Islet of Langerhans (tissue), 1 donor: ENCODE measurements at regions not wholly inside any gene's neighbourhood (a gene's known extent, or its start where the extent isn't known, plus 50 kb on each side); places are given as distances from the start of the nearest gene placed in this dataset.
"Not testable (repeated sequence)": the region's sequence is repeated elsewhere in the genome, so short reads cannot be mapped to it uniquely, and the experiment has no call there.

Experiments
- FAIRE-seq: peaks from one replicate; lab custom pipeline; 2011; peaks lifted over from hg19 to GRCh38; lab: Jason Lieb, UNC

DNA sequence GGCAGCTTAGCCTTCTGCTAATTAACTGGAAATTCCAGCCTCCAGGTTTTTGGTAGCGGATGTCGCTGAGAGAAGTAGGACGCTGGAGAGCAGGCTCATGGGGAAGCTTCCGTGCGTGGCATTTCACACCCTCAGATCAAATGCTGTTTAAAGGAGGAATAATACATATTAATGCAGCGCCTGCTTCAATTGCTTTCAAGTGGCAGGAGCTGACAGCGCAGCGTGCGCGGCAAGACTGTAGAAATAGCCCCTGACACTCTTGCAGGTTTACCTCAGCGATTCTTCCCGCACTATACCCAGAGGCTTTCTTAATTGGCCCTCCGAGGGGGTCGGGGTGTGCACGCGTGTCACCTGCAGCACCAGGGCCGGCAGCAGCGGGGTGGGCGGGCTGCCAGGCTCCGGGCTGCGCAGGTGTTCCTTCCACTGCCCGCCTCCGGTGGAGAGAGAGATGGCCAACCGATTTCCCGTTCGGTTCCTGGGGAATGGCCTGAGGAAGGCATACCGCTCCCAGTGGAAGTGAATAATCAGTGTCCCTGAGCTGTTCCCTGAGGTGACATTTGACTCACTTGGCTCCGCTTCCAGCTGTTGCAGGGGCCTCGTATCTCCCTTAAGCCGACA is 427.9 kb downstream of the KCTD16 start:
- FAIRE-seq: no peak

- no peak for FAIRE-seq
These were observed 425.8 kb downstream of the KCTD16 start for GRCh38 chr5:144596517-144596916.

DNA sequence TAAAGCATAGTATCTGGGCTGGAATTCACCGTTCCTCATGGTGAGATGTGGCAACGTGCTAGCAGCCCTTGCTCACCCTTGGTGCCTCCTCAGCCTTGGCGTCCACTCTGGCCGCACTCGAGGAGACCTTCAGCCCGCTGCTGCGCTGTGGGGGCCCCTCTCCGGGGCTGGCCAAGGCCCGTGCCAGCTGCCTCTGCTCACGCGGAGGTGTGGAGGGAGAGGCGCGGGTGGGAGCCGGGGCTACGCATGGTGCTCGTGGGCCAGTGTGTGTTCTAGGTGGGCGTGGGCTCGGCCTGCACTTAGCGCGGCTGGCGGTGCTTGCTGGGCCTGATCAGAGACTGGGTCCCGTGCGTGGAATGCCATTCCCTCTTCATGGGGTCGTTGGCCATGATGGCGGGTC is 424.2 kb downstream of the KCTD16 start:
- FAIRE-seq: no peak

DNA sequence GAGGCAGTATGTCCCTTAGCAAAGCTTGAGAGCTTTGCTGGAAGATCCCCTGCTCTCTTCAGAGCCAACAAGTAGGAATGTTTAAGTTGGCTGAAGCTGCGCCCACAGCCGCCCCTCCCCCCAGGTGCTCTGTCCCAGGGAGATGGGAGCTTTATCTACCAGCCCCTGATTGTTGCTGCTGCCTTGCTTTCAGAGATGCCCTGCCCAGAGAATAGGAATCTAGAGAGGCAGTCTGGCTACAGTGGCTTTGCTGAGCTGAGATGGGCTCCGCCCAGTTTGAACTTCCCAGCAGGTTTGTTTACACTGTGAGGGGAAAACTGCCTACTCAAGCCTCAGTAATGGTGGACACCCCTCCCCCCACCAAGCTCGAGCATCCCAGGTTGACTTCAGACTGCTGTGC is 423.6 kb downstream of the KCTD16 start:
- not testable (repeated sequence) for FAIRE-seq

DNA sequence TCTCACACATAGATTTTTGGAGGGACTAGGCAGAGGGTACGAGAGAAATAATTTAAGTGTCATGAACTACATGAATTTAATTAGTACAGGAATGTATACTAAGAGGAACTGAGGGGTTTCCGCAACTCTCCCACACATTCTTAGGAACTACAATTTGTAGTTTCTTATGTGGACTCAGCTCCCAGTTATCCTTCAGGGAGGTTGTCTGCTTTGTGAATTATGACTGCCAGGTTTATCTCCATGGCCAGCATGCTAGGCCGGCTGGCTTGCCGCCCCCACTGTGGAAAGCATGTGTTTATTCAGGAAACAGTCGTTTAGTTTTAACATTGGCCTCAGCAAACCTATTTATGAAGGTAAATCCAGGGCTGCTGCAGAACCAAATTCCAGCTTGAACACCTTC is 415.0 kb downstream of the KCTD16 start:
- FAIRE-seq: no peak

- no peak for FAIRE-seq
These were observed 413.1 kb downstream of the KCTD16 start for GRCh38 chr5:144583541-144584449.

- FAIRE-seq: no peak
These were observed 411.4 kb downstream of the KCTD16 start for GRCh38 chr5:144582066-144582465.

- FAIRE-seq: no peak
These were observed 410.4 kb downstream of the KCTD16 start for GRCh38 chr5:144581044-144581443.

- FAIRE-seq: no peak
These were observed 407.0 kb downstream of the KCTD16 start for GRCh38 chr5:144577676-144578075.

- no peak for FAIRE-seq
These were observed 405.1 kb downstream of the KCTD16 start for GRCh38 chr5:144575736-144576135.

DNA sequence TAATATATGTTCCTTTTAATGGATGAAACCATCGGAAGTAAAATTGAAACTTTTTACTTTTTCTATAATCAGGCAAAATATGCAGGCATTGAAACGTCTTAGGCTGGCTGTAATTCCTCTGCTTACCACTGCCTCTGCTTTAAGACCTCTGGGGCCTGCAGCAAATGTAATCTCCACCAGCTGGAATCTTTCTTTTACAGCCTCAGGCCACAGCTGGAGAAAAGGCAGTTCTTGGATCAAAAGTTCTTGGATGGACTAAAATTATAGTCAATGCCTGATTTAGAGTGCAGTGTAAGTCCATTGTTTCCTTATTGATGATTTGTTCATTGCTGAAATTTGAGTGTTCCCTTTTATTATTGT is 396.7 kb downstream of the KCTD16 start:
- FAIRE-seq: no peak

- FAIRE-seq: no peak
These were observed 396.2 kb downstream of the KCTD16 start for GRCh38 chr5:144566747-144567420.

DNA sequence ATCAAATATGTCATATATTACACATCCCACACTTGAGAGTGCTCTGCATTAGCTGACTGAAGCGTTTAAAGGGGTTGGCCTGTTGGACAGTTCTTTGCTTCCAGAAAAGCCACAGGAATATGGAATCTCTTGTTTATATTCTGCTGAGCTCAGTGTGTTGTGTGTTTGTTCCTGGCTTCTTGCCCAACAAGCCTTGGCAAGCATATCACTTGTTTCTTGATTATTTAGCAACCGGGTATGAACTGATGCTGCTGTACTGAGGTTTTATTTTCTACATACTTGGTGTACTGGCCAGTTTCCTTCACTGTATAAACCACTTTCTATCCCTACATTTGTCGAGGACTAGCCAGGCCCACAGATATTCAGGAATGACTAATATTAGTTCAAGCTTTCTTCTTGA is 378.9 kb downstream of the KCTD16 start:
- FAIRE-seq: no peak

- FAIRE-seq: no peak
These were observed 378.3 kb downstream of the KCTD16 start for GRCh38 chr5:144548936-144549335.

DNA sequence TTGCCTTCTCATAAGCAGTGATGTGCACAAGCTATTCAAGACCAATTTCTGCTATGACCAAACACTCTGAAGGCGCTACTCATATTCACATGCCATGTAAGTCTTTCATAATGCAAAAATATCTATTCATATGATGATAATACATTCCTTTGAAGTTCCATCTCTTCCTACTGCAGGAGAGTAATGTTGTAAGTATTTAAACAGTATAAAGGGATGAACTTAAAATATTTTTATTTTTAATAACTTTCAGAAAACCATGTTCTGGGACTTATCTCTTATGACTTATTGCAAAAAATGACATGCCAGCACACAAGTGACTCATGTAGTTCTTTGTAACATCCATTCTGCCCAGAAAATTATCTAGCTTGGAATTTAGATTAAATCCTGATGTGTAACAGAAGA is 376.4 kb downstream of the KCTD16 start:
- FAIRE-seq: no peak

DNA sequence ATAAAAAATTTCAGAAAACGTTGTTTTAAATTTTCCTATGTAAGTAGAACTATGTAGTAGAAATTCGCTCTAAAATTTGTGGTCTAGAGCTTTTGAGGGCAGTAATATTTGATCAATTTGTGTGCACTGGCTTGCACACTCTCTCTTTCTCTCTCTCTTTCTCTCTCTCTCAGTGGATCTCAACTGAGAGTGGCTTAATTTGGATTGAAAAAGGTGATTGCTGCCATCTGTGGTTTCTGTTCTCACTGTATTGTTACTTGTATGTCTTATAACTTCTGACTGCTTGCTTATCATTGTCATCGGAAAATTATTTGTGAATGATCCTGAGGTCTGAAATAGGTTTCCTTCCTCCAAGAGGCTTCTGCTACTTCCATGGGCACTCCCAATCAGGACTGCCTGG is 368.2 kb downstream of the KCTD16 start:
- FAIRE-seq: no peak
